ENCODE measurements at regions not wholly inside any gene's neighbourhood (a gene's known extent, or its start where the extent isn't known, plus 50 kb on each side); places are given as distances from the start of the nearest gene placed in this dataset.

GRCh38 chr1:55588309-55588708 lies 373.1 kb upstream of the USP24 start:
- DNase-seq: no peak

GRCh38 chr1:55586771-55587170 lies 371.6 kb upstream of the USP24 start:
- DNase-seq: no peak

- DNase-seq: no peak
These were observed 370.2 kb upstream of the USP24 start for GRCh38 chr1:55585402-55585792.

- no peak for DNase-seq
These were observed 369.6 kb upstream of the USP24 start for GRCh38 chr1:55584526-55585401.

GRCh38 chr1:55582084-55582483 lies 366.9 kb upstream of the USP24 start:
- DNase-seq: no peak

GRCh38 chr1:55580845-55581332 lies 365.7 kb upstream of the USP24 start:
- DNase-seq: no peak

- DNase-seq: no peak
These were observed 364.3 kb upstream of the USP24 start for GRCh38 chr1:55579332-55580001.

GRCh38 chr1:55578646-55579045 lies 363.5 kb upstream of the USP24 start:
- no peak for DNase-seq

GRCh38 chr1:55575571-55576279 lies 360.6 kb upstream of the USP24 start:
- DNase-seq: no peak

GRCh38 chr1:55574691-55575225 lies 359.6 kb upstream of the USP24 start:
- DNase-seq: no peak

GRCh38 chr1:55572878-55573734 lies 357.9 kb upstream of the USP24 start:
- no peak for DNase-seq

- DNase-seq: no peak
These were observed 356.6 kb upstream of the USP24 start for GRCh38 chr1:55571767-55572166.

GRCh38 chr1:55569417-55569816 lies 354.3 kb upstream of the USP24 start:
- DNase-seq: no peak

GRCh38 chr1:55568732-55569131 lies 353.6 kb upstream of the USP24 start:
- DNase-seq: no peak

GRCh38 chr1:55560266-55560665 lies 345.1 kb upstream of the USP24 start:
- no peak for DNase-seq

GRCh38 chr1:55559842-55560241 lies 344.7 kb upstream of the USP24 start:
- DNase-seq: no peak

- no peak for DNase-seq
These were observed 344.0 kb upstream of the USP24 start for GRCh38 chr1:55559161-55559611.

- DNase-seq: no peak
These were observed 343.4 kb upstream of the USP24 start for GRCh38 chr1:55558515-55558914.

- DNase-seq: no peak
These were observed 341.0 kb upstream of the USP24 start for GRCh38 chr1:55555956-55556725.

GRCh38 chr1:55554611-55555010 lies 339.4 kb upstream of the USP24 start:
- DNase-seq: no peak

- DNase-seq: no peak
These were observed 337.5 kb upstream of the USP24 start for GRCh38 chr1:55552636-55553035.
